Hematopoietic multipotent progenitor cell treated with erythropoietin and hydrocortisone succinate and interleukin-3 and kit ligand, for 6 days (in vitro differentiated cells): ENCODE measurements at regions not wholly inside any gene's neighbourhood (a gene's known extent, or its start where the extent isn't known, plus 50 kb on each side); places are given as distances from the start of the nearest gene placed in this dataset.
"Not testable (repeated sequence)": the region's sequence is repeated elsewhere in the genome, so short reads cannot be mapped to it uniquely, and the experiment has no call there.

Experiments
- DNase-seq: peaks from one replicate; pipeline ENCODE4 v3.0.0-alpha.2; 2015

DNA sequence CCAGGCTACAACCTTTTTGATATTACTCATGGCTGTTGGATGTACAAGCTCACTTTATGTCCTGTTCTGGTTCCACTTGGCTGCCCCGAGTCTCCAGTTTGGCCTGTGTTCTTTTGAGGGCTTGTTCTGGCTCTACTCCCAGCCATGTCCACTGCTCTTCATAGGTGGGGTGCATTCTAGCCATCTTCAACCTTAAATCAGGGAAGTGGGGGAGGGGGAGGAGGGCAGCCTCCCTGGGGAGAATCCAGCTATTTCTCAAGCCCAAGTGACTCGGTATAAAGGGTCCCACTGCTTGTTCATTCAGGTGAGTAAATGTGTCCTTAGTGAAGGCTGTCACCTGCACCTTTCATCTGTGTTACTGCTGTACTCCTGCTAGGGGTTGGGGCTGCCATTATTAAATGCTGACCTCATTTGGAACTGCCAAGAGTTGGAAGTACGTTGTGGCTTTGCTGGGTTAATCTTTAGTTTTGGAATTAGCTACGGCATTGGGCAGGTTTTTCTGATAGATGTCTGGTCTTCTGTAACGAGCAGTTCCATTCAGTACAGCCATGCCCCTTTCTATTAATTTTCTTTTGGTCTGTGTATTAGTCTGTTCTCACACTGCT lies 255.8 kb downstream of the GOLGA6L6 start:
- DNase-seq: not testable (repeated sequence)

DNA sequence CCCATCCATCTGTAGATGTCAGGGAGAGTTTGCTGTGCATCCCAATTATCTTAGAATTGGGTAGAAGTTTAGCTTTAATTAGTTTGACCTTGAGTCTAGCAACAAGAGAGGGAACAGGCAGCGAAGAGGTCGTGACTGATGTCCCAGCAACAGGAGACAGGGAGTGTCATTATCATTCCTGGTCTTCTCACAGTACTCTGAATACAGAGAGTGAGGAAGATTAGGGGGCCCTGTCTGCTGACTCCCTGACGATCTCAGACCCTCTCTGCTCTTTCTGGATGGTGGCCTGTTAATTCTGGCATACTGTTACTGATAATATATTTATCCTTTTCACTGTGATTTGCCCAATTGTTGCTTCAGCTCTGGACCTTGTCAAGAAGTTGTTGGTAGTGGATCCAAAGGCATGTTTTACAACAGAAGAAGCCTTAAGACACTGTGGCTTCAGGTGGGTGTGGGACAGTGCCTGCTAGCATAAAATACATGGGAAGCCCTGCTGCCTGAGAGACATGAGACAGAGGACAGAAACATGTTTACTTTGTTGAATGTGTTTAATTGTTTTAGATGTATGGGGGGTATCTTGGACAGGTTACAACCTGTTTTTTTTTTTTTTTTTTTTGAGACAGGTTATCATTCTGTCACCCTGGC lies 256.6 kb downstream of the GOLGA6L6 start:
- DNase-seq: not testable (repeated sequence)

DNA sequence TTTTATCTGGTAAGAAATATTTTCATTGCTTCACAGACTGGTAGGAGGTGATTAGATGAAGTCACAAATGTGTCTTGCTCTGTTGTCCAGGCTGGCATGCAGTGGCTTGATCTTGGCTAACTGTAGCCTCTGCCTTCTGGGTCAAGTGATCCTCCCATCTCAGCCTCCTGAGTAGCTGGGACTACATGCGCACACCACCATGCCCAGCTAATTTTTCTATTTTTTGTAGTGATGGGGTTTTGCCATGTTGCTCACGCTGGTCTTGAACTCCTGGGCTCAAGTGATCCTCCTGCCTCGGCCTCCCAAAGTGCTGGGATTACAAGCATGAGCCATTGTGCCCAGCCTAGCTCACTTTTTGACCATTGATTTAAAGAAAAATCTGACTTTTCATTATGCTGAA lies 257.9 kb downstream of the GOLGA6L6 start:
- DNase-seq: not testable (repeated sequence)

DNA sequence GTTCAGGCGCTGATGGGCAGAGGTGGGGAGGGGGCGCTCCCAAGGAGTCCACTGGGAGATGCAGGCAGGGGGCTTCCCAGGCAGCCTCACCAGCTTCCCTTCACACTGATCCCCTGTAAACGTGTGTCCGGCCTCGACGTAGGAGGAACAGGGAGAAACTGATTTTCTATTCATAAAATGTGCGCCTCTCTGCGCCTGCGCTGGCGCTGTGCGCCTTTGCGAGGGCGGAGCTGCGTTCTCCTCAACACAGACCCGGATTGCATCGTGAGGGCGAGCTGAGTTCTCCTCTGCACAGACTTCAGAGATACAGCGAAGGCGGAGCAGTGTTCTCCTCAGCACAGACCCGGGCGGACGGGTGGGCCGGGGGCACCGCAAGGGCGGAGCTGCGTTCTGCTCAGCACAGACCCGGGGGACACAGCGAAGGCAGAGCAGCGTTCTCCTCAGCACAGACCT lies 259.1 kb downstream of the GOLGA6L6 start:
- not testable (repeated sequence) for DNase-seq

DNA sequence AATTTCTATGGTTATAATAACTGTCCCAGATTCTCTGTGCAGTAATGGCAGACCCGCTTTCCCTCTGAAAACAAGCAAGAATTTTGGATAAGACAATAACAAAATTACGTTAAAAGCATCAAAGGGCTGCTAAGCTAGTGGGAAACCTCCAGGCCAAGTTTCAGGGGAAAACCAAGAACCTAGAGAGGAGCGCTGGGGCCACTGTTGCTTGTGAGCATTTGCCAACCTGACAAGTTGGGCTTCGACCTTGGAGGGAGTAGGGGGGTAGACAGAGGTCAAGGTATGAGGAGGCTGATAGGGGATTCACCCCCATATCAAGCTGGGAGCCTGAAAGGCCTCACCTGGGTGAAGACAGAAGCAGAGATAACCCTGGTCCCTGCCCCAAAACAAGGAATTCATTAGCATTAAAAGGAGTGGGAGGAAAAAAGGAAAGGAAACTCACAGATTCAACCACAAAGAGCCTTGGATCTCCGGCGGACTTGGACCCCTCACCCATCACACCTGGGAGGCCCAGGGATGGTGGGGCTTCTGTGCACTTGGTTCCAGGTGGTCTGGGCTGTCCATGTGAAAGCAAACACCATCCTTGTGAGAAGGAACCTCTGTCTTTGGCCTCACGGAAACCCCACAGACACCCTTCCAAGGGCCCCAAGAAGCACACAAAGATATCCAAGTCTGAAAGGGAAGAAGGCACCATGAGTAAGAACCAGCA lies 259.9 kb downstream of the GOLGA6L6 start:
- not testable (repeated sequence) for DNase-seq

DNA sequence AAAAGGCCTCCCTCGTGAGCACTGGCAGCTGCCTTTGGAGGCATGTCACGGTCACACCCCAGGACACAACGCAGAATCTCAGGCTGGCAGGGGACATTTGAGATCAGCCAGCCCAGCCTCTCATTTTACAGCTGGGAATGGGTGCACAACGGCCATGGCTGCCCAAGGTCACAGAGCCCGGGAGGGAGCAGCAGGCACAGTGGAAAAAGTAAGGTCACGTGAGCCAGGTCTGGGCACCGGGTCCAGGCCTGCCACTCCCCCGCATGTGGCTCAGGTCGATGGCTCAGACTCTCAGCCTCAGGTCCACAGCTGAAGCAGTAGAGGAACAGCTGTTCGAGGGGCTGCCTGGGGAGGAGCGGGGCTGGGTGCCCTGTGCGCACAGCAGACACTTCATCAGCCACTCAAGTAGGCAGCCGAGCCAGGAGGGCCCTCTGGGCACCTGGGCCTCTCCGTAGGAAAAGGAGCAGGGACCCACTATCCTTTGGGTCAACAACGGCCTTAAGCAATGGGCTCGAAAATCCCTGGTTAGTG lies 260.6 kb downstream of the GOLGA6L6 start:
- no peak for DNase-seq

DNA sequence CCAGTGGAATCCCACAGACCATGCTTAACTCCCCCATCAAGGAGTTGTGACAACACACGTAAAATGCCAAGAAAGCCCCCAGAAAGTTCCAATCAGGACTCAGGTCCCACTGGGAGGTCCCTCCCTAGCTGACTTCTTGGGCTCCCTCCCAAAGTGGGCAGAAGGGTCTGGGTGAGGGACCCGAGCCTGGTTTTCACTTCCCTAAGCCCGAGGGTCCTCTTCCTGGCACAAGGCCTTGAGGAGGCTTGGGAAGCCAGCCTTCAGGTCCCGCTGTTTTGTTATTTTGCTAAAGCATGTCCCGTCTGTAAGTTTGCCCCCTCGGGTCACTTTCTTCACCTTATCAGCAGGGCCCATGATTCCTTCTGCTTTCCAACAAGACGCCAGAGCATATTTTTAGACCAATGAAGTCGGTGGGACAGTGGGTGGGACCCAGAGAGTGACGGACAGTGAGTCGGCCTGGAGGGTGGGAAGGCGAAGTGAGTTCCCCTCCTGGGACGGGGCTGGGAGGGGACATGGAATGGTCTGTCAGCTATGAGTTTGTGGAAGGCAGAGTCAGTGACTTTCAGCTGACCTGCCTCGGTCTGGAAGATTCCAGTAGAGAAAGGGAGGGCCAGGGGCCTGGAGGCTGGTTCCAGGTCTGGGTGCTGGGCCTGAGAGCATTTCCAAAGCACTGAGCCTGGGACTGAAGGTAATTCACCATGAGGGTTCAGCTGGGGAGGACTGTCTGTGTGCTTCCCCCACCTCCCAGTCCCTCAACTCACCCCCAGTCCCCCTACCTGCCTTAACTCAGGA lies 261.3 kb downstream of the GOLGA6L6 start:
- DNase-seq: not testable (repeated sequence)

DNA sequence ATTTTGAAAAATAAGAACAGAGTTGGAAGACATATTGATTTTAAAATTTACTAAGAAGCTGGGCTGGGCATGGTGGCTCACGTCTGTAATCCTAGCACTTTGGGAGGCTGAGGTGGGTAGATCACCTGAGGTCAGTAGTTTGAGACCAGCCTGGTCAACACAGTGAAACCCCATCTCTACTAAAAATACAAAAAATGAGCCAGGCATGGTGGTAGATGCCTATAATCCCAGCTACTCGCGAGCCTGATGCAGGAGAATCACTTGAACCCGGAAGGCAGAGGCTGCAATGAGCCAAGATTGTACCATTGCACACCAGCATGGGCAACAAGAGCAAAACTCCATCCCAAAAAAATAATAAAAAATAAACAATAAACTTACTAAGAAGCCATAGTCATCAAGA lies 262.5 kb downstream of the GOLGA6L6 start:
- not testable (repeated sequence) for DNase-seq

DNA sequence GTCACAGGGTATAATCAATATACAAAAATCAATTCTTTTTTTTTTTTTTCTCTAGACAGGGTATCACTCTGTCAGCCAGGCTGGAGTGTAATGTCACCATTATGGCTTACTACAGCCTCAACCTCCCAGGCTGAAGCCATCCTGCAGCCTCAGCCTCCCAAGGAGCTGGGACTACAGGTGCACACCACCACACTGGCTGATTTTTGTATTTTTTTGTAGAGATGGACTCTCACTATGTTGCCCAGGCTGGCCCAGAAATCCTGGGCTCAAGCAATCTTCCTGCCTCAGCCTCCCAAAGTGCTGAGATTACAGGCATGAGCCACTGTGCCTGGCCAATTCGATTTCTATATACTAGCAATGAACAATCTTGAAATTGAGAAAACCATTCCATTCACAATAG lies 263.2 kb downstream of the GOLGA6L6 start:
- DNase-seq: not testable (repeated sequence)

DNA sequence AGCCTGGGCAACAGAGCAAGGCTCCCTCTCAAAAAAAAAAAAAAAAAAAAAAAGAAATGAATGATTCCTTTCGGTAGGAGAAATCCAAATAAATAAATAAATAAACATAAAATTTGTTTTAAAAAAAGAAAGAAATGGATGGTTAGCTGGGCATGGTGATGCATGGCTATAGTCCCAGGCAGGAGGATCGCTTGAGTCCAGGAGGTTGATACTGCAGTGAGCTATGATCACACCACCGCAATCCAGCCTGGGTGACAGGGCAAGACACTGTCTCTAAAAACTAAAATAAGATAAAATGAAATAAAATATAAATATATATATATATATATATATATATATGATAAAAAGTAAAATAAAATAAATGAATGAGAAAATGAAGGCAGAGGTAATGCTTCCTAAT lies 264.1 kb downstream of the GOLGA6L6 start:
- not testable (repeated sequence) for DNase-seq

DNA sequence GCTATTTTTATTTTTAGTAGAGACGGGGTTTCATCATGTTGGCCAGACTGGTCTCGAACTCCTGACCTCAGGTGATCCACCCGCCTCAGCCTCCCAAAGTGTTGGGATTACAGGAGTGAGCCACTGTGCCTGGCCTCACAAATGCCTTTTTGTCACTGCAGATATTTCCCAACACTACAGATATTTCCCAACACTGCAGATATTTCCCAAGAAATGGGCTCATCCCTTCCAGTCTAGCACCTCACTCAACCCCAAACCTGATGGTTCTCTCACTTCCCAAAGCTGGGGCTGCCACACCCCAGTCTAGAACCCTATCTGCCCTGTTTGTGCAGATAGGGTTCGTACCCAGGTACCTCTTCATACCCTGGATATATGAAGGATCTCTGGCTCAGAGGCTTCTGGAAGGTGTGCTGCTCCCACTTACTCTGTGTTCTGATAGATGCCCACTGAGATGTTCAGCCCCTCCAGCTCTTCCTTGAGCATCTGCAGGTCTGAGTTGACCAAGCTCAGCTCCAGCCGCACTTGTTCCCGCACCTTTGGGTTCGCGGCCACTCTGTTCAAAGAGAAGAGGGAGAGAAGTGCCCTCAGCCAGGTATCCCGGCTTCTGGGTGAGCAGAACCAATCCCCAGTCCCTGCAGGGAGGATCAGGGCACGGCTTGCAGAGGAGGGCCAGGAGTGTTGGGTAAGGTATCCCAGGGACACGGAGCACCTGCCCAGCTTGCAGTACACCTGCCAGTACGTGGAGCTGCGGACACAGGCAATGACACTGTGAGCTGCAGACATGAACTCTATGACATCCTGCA lies 265.1 kb downstream of the GOLGA6L6 start:
- not testable (repeated sequence) for DNase-seq

DNA sequence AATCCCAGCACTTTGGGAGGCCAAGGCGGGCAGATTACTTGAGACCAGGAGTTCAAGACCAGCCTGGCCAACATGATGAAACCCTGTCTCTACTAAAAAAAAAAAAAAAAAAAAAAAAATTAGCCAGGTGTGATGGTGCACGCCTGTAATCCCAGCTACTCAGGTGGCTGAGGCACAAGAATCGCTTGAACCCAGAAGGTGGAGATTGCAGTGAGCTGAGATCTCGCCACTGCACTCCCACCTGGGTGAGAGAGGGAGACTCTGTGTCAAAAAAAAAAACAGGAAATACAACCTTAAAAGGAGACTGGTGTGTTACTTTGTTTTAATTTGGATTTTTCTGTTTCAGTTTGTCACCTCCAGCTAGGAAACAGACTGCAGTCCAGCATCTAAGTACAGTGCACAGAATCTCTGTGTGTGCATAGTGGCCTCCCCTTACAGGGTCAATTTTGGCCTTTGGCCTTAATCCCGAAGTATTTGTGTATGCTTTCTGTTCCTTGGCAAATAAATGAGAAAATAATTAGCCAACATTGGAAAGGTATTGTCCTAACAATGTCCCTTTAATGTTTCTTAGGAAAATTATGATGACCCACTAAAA lies 266.1 kb downstream of the GOLGA6L6 start:
- DNase-seq: not testable (repeated sequence)

DNA sequence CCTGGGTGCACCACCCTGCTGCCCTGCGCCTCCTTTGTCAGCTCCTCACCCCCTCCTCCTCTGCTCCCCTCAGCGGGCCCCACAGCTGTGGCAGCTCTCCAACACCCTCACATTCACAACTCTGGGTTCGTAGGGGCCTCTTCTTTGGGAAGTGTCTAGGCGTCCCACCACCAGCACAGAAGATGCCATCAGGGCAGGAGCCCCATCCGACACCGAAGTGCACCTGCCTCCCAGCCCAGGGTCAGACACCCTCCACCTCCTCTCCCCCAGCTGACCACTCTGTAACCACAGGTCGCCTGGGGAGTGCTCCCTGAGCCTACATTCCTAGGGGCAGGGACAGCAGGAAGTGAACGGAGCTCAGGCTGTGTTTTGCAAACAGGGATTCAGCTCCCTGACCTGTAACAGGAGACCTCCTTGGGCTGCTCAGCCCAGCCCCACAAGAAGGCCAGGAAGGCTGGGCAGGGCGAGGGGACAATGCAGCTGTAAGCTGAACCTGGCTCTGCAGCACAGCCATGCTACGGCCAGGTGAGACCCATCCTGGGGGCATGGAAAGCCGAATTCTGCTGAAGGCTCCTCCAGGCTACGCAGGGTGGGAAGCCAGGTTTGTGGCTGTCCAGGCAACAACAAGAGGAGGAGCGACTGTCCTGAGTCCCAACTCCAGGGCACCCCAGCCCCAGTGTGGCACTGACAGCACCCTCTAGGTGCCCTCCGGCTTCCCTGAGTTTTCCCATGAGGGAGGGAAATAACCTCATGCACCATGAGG lies 269.0 kb downstream of the GOLGA6L6 start:
- DNase-seq: no peak

DNA sequence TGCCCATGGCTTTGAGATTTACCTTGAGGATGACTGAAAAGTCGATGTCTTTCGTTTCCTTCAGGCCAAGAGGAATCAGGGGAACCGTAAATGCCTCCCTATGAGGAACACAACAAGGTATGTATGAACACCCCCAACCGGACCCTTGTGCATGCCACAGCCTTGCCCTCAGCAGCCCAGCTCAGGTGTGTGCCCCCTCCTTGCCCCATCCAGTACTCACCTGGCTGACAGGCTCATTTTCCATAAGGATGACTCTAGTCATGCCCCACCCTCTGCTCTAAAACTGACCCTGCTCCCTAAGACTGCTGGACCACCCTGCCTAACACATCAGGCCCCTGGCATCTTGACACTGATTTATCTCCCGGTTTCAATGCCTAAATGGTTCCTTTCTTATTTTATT lies 270.0 kb downstream of the GOLGA6L6 start:
- no peak for DNase-seq

DNA sequence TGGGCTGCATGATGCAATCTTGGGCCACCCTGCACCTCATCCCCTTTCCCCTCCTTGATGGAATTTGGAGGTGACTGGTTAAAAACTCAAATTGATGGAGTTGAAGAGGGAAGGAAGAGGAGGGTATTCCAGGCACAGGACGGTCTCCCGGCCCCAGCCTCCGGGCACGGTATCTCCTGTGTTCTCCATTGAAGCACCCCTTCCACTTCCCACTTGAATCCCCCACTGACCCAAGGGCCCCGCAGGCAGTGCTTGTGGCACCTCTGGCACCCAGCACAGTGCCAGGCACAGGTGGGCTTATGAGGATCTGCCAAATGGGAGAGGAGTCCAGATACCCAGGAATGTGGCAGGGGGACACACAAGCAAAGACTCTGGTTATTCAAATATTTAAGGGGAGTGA lies 271.6 kb downstream of the GOLGA6L6 start:
- DNase-seq: not testable (repeated sequence)

DNA sequence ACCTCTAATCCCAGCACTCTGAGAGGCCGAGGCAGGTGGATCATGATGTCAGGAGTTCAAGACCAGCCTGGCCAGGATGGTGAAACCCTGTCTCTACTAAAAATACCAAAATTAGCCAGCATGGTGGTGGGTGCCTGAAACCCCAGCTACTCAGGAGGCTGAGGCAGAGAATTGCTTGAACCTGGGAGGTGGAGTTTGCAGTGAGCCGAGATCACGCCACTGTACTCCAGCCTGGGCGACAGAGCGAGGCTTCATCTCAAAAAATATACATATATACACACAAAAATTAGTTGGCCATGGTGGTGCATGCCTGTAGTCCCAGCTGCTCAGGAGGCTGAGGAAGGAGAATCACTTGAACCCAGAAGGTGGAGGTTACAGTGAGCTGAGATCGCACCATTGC lies 273.6 kb downstream of the GOLGA6L6 start:
- not testable (repeated sequence) for DNase-seq

DNA sequence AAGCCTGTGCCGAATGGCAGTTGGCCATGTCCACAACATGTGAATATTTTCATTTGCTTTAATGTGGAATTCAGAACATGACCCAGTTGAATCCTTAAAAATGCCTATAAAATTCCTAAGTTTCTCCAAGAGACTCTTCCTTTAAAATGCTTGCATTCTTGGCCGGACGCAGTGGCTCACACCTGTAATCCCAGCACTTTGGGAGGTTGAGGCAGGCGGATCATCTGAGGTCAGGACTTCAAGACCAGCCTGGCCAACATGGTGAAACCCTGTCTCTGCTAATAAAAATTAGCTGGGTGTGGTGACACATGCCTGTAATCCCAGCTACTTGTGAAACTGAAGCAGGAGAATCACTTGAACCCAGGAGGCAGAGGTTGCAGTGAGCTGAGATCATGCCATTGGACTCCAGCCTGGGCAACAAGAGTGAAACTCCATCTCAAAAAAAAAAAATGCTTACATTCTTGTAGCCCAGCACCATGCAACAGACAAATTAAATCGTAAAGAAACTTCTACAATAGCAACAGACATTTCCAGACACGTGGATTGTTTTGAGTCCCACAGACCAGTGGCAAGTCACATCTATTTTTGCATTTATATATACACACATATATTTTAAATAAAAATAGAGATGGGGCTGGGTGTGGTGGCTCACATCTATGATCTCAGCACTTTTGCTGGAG lies 274.4 kb downstream of the GOLGA6L6 start:
- DNase-seq: not testable (repeated sequence)

DNA sequence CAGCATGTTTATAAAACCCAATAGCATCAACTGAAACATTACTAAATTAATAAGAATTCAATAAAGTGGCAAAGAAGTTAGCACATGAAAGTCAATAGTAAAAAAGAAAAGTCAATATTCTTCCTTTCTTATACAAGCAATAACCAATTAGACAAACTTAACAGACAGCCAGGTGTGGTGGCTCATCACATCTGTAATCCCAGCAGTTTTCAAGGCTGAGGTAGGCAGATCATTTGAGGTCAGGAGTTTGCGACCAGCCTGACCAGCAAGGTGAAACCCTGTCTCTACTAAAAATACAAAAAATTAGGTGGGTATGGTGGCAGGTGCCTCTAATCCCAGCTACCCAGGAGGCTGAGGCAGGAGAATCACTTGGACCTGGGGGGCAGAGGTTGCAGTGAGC lies 275.9 kb downstream of the GOLGA6L6 start:
- DNase-seq: not testable (repeated sequence)

DNA sequence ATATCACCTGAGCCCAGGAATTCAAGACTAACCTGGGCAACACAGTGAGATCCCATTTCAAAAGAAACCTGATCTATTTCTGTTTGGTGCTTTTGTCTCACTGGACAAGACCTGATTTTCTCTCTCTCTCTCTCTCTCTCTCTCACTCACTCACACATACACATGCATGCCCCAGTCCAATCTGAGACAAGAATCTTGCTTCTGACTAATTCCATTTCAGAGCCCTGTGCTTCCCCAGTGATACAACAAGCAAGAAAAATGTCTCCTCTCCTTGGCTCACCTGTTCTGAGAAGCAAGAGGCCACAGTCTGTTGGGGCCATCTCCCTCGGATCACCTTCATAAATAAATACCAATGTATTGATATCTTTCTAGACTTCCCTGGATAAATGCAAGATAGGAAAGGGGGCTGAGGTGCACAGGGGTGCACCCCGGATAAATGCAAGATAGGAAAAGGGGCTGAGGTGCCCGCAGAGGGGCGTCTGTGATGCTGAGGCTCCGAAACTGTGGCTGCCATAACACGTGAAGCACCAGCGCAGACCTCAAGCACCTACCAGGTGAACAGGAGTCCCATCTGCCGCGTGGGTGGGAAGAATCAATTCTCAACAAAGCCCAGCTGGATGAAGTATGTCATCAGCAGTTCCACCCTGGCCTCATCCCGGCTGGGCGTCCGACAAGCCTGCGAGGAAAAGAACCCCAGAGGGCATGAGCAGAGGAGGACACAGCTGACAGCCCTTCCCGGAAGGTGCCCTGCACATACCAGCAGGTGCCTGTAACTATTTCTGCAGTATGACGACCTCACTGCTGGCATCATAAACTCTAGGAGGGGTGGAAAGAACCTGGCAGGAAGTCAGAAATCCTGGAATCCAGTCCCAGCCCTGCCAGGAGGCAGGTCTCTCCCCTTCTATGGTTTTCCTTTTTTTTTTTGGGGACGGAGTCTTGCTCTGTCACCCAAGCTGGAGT lies 280.0 kb downstream of the GOLGA6L6 start:
- DNase-seq: not testable (repeated sequence)
